Esophagus squamous epithelium (tissue), 4 donors: ENCODE measurements at regions not wholly inside any gene's neighbourhood (a gene's known extent, or its start where the extent isn't known, plus 50 kb on each side); places are given as distances from the start of the nearest gene placed in this dataset.
"Not testable (repeated sequence)": the region's sequence is repeated elsewhere in the genome, so short reads cannot be mapped to it uniquely, and the experiment has no call there.

ENCODE experiments used
- CTCF ChIP-seq, 6 experiments: fragments of 450-650 bp in 4 of 6; fragments of 200-600 bp in 2 of 6; sonication (generic) in 2 of 6; IDR thresholded peaks; one replicate each; pipeline ENCODE4 v1.5.1; 2016 to 2019; ENCODE audit warnings: antibody characterized with exemption in 6 of 6, mild to moderate bottlenecking in 4 of 6, moderate library complexity in 4 of 6
- POLR2A ChIP-seq, 4 donors: fragments of 450-650 bp; IDR thresholded peaks; one replicate each; pipeline ENCODE4 v1.6.1; 2017; ENCODE audit warnings: antibody characterized with exemption in 4 of 4, mild to moderate bottlenecking in 4 of 4, moderate library complexity in 3 of 4

- not testable (repeated sequence) for TF ChIP-seq POLR2A, CTCF (IDR thresholded peaks at IDR 0.05)
These were observed 125.4 kb upstream of the TPTE start for GRCh38 chr21:10395963-10396362.
